ENCODE measurements at regions not wholly inside any gene's neighbourhood (a gene's known extent, or its start where the extent isn't known, plus 50 kb on each side); places are given as distances from the start of the nearest gene placed in this dataset.

DNA sequence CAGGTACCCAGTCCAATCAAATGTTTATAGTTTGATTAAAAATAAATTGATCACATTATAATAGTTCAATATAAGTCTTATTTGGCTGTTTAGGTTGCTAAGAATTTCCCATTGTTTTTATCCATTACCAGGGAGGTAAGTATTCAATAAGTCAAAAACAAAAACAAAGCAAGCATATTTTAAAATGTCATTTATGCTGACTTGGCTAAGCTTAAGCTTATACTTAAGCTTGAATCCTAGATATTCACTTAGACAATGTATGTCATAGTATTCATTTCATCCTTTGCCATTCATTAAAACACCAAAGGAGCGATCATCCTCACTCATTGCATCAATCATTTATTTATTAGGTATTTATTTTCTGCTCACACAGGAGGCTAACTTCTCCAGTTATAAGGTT, 144.9 kb downstream of the PRL start:
- TF ChIP-seq, protein P1, sequence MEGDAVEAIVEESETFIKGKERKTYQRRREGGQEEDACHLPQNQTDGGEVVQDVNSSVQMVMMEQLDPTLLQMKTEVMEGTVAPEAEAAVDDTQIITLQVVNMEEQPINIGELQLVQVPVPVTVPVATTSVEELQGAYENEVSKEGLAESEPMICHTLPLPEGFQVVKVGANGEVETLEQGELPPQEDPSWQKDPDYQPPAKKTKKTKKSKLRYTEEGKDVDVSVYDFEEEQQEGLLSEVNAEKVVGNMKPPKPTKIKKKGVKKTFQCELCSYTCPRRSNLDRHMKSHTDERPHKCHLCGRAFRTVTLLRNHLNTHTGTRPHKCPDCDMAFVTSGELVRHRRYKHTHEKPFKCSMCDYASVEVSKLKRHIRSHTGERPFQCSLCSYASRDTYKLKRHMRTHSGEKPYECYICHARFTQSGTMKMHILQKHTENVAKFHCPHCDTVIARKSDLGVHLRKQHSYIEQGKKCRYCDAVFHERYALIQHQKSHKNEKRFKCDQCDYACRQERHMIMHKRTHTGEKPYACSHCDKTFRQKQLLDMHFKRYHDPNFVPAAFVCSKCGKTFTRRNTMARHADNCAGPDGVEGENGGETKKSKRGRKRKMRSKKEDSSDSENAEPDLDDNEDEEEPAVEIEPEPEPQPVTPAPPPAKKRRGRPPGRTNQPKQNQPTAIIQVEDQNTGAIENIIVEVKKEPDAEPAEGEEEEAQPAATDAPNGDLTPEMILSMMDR (IDR thresholded peaks at IDR 0.05 in 8 of 11, conservative IDR thresholded peaks at IDR 0.05 in 3 of 11) = no peak
- no peak for TF ChIP-seq POLR2A (IDR thresholded peaks at IDR 0.05)
